Heart left ventricle (tissue), 13 donors: ENCODE measurements at regions not wholly inside any gene's neighbourhood (a gene's known extent, or its start where the extent isn't known, plus 50 kb on each side); places are given as distances from the start of the nearest gene placed in this dataset.
"Not testable (repeated sequence)": the region's sequence is repeated elsewhere in the genome, so short reads cannot be mapped to it uniquely, and the experiment has no call there.

Experiments
- CTCF ChIP-seq, 12 donors: fragments of 200-600 bp; sonication (generic) in 4 of 12; IDR thresholded peaks; one replicate each; pipeline versions ENCODE4 v1.5.0 to v1.8.0; 2018 to 2022; ENCODE audit warnings: antibody characterized with exemption in 12 of 12, mild to moderate bottlenecking in 5 of 12
- POLR2A ChIP-seq, 2 donors: fragments of 450-650 bp; IDR thresholded peaks; one replicate each; pipeline ENCODE4 v1.6.1; 2017; ENCODE audit warnings: antibody characterized with exemption in 2 of 2, mild to moderate bottlenecking in 2 of 2, moderate library complexity in 2 of 2
- donor health status: ischemic (EF 13 %, LVEDD 7.1; RV severe dilation, severe dysfunction).
- donor health status: DM: no; HTN: yes; CAD: no.
- donor health status: DM: no; HTN: no; CAD: no.
- donor health status: ischemic (EF 25% LVEDD 6.9; RV normal size, moderate dysfunction).
- donor health status: ischemic (EF 25% LVEDD 5.7; RV mildly dilated, moderate dysfunction).
- donor health status: ischemic (EF 35%, LVEDD 5.7; RV mildly dilated, moderate dysfunction).
- donor health status: nonischemic (EF 11% LVEDD 7.7; RV severe dilation, severe dysfunction).
- donor health status: DM: yes; HTN: yes; CAD: no.
- donor health status: PGD.
- donor health status: ischemic (EF 29% LVEDD 5.4; RV normal size, mild dysfunction).
- donor health status: nonischemic (EF 23%, LVEDD 6.1; RV moderate dilation, normal function).

DNA sequence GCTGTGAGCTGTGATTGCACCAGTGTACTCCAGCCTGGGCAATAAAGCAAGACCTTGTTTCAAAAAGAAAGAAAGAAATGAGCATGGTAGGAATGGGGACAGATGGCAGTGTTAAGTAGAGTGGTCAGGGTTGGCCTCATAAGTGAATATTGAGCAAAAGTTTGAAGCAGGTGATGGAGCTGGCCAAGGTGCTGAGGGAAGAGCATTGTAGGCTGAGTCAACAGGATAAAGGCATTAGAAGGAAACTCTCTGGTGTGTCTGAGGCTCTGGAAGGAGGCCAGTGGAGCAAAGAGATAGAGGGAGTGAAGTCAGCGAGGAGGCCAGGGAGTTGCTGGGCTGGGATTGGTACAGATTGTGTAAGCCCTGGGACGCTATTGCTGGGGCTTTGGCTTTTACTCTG, 336.1 kb downstream of the ZNF37A start:
- TF ChIP-seq CTCF, POLR2A (IDR thresholded peaks at IDR 0.05): not testable (repeated sequence)
